ENCODE measurements at regions not wholly inside any gene's neighbourhood (a gene's known extent, or its start where the extent isn't known, plus 50 kb on each side); places are given as distances from the start of the nearest gene placed in this dataset.
"Not testable (repeated sequence)": the region's sequence is repeated elsewhere in the genome, so short reads cannot be mapped to it uniquely, and the experiment has no call there.

- TF ChIP-seq CTCF (IDR thresholded peaks at IDR 0.05; ENCODE audit: extremely low read depth, missing control alignments), result no peak
- no peak for DNase-seq (ENCODE audit: low spot score)
Measured at GRCh38 chr14:87628129-87628528, 364.9 kb downstream of the GALC start.

- TF ChIP-seq CTCF (IDR thresholded peaks at IDR 0.05; ENCODE audit: extremely low read depth, missing control alignments), result no peak
- DNase-seq (ENCODE audit: low spot score), result no peak
Measured at GRCh38 chr14:87626266-87626665, 366.7 kb downstream of the GALC start.

GRCh38 chr14:87623616-87624015, 369.4 kb downstream of the GALC start:
- DNase-seq (ENCODE audit: low spot score), result no peak
- TF ChIP-seq CTCF (IDR thresholded peaks at IDR 0.05; ENCODE audit: extremely low read depth, missing control alignments), result no peak

GRCh38 chr14:87617079-87617478, 375.9 kb downstream of the GALC start:
- no peak for TF ChIP-seq CTCF (IDR thresholded peaks at IDR 0.05; ENCODE audit: extremely low read depth, missing control alignments)
- DNase-seq (ENCODE audit: low spot score), result no peak

- peak; percentile 46 for DNase-seq (ENCODE audit: low spot score)
- TF ChIP-seq CTCF (IDR thresholded peaks at IDR 0.05; ENCODE audit: extremely low read depth, missing control alignments), result peak; percentile 58
Measured at GRCh38 chr14:87615822-87616679, 376.9 kb downstream of the GALC start.

- no peak for DNase-seq (ENCODE audit: low spot score)
- no peak for TF ChIP-seq CTCF (IDR thresholded peaks at IDR 0.05; ENCODE audit: extremely low read depth, missing control alignments)
Measured at GRCh38 chr14:87615047-87615446, 377.9 kb downstream of the GALC start.

- no peak for TF ChIP-seq CTCF (IDR thresholded peaks at IDR 0.05; ENCODE audit: extremely low read depth, missing control alignments)
Measured at GRCh38 chr14:87613881-87614280, 379.1 kb downstream of the GALC start.

GRCh38 chr14:87607056-87607455, 385.9 kb downstream of the GALC start:
- not testable (repeated sequence) for DNase-seq (ENCODE audit: low spot score)

More at GRCh38 chr14:87613881-87614280, 379.1 kb downstream of the GALC start:
- no peak for DNase-seq (ENCODE audit: low spot score)
